Ecto neural progenitor cell (in vitro differentiated cells): ENCODE measurements at regions not wholly inside any gene's neighbourhood (a gene's known extent, or its start where the extent isn't known, plus 50 kb on each side); places are given as distances from the start of the nearest gene placed in this dataset.
"Not testable (repeated sequence)": the region's sequence is repeated elsewhere in the genome, so short reads cannot be mapped to it uniquely, and the experiment has no call there.

Experiments
- DNase-seq: peaks from one replicate; pipeline ENCODE4 v3.0.0-alpha.2; 2018; ENCODE audit warnings: low spot score

- DNase-seq, result no peak
Observed at GRCh38 chr14:35938770-35939169, 112.6 kb downstream of the BRMS1L start.

- DNase-seq, result no peak
Observed at GRCh38 chr14:35934499-35934898, 108.4 kb downstream of the BRMS1L start.

GRCh38 chr14:35932659-35933159, 106.6 kb downstream of the BRMS1L start:
- DNase-seq, result no peak

- DNase-seq, result no peak
Observed at GRCh38 chr14:35932136-35932535, 106.0 kb downstream of the BRMS1L start.

- DNase-seq, result no peak
Observed at GRCh38 chr14:35931346-35931745, 105.2 kb downstream of the BRMS1L start.

GRCh38 chr14:35929186-35929585, 103.0 kb downstream of the BRMS1L start:
- DNase-seq, result no peak

- DNase-seq, result no peak
Observed at GRCh38 chr14:35927727-35928126, 101.6 kb downstream of the BRMS1L start.

GRCh38 chr14:35925319-35925718, 99.2 kb downstream of the BRMS1L start:
- no peak for DNase-seq

GRCh38 chr14:35922590-35922989, 96.5 kb downstream of the BRMS1L start:
- not testable (repeated sequence) for DNase-seq

- DNase-seq, result no peak
Observed at GRCh38 chr14:35921745-35922144, 95.6 kb downstream of the BRMS1L start.
